WERI-Rb-1 (cell line): ENCODE measurements at regions not wholly inside any gene's neighbourhood (a gene's known extent, or its start where the extent isn't known, plus 50 kb on each side); places are given as distances from the start of the nearest gene placed in this dataset.

Source experiments
- DNase-seq: peaks from one replicate; pipeline ENCODE4 v3.0.0-alpha.2; 2020
- H3K27ac ChIP-seq: fragments of 250-450 bp; sonication (Bioruptor Pico); 2 replicates; pipeline ENCODE4 v1.5.1; 2020; ENCODE audit warnings: mild to moderate bottlenecking, moderate library complexity
- H3K27me3 ChIP-seq: fragments of 250-450 bp; sonication (Bioruptor Pico); 2 replicates; pipeline ENCODE4 v1.5.1; 2021; ENCODE audit warnings: mild to moderate bottlenecking, low read depth, moderate library complexity; ENCODE audit not compliant: insufficient read depth, severe bottlenecking
- H3K36me3 ChIP-seq: fragments of 250-450 bp; sonication (Bioruptor Pico); 2 replicates; pipeline ENCODE4 v1.5.1; 2020; ENCODE audit warnings: mild to moderate bottlenecking, moderate library complexity
- H3K4me3 ChIP-seq: 2 replicates; pipeline ENCODE4 v1.5.1; 2011; ENCODE audit warnings: low read depth, mild to moderate bottlenecking, control low read depth, low read length
- H3K9me3 ChIP-seq: fragments of 250-450 bp; sonication (Bioruptor Pico); 2 replicates; pipeline ENCODE4 v1.5.1; 2021; ENCODE audit warnings: mild to moderate bottlenecking, moderate library complexity; ENCODE audit not compliant: severe bottlenecking
- CTCF ChIP-seq: IDR thresholded peaks from 2 replicates; pipeline ENCODE4 v1.5.1; 2011; ENCODE audit warnings: low read depth, mild to moderate bottlenecking, control low read depth, inconsistent platforms, low read length

- Histone ChIP-seq H3K36me3 (no peaks in the 10 kb centered on the region), H3K27ac (no peak overlapping the region), H3K4me3 (no peak overlapping the region), H3K9me3 (no peaks in the 10 kb centered on the region), H3K27me3 (peaks cover 3% of the 10 kb centered on the region)
- no peak for TF ChIP-seq CTCF
- no peak for DNase-seq
These were observed 816.9 kb downstream of the DHX35 start for GRCh38 chr20:39778847-39779604.

GRCh38 chr20:39778431-39778830 is 816.3 kb downstream of the DHX35 start:
- no peak for TF ChIP-seq CTCF
- Histone ChIP-seq H3K9me3 (no peaks in the 10 kb centered on the region), H3K4me3 (no peak overlapping the region), H3K27me3 (peaks cover 3% of the 10 kb centered on the region), H3K27ac (no peak overlapping the region), H3K36me3 (no peaks in the 10 kb centered on the region)
- DNase-seq = no peak

GRCh38 chr20:39777610-39778009 is 815.5 kb downstream of the DHX35 start:
- H3K27me3 ChIP-seq = peaks cover 3% of the 10 kb centered on the region
- no peak overlapping the region for H3K4me3 ChIP-seq
- no peak for DNase-seq
- no peaks in the 10 kb centered on the region for H3K9me3 ChIP-seq
- no peaks in the 10 kb centered on the region for H3K36me3 ChIP-seq
- TF ChIP-seq CTCF = no peak
- no peak overlapping the region for H3K27ac ChIP-seq

GRCh38 chr20:39775110-39775509 is 813.0 kb downstream of the DHX35 start:
- Histone ChIP-seq H3K27ac (no peak overlapping the region), H3K27me3 (peaks cover 8% of the 10 kb centered on the region), H3K4me3 (no peak overlapping the region), H3K36me3 (no peaks in the 10 kb centered on the region), H3K9me3 (no peaks in the 10 kb centered on the region)
- TF ChIP-seq CTCF = no peak
- DNase-seq = no peak

GRCh38 chr20:39773380-39774000 is 811.3 kb downstream of the DHX35 start:
- no peak overlapping the region for H3K27ac ChIP-seq
- TF ChIP-seq CTCF = no peak
- H3K9me3 ChIP-seq = no peaks in the 10 kb centered on the region
- H3K36me3 ChIP-seq = no peaks in the 10 kb centered on the region
- H3K27me3 ChIP-seq = peaks cover 8% of the 10 kb centered on the region
- H3K4me3 ChIP-seq = no peak overlapping the region
- no peak for DNase-seq
